ENCODE measurements at regions not wholly inside any gene's neighbourhood (a gene's known extent, or its start where the extent isn't known, plus 50 kb on each side); places are given as distances from the start of the nearest gene placed in this dataset.

DNA sequence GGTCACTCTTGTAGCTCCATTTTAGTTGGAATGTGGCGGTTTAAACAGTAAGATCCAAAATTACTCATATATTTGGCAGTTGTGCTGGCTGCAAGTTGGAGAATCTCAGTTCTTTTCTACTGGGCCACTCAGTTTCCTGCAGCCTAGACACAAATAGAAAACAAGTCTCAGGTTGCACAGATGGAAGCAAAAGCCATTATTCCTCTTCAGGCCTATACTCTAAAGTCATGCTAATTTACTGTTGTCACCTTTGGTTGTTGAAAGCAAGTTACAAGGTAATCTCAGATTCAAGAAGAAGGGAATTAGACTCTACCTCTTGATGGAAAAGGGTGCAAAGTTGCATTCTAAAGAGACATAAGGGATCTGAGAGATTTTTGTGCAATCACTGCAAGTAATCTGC, 345.4 kb downstream of the ADAM29 start:
- TF ChIP-seq SP2 (IDR thresholded peaks at IDR 0.05; ENCODE audit: extremely low read depth, low read depth, low read length, poor library complexity, severe bottlenecking): no peak
- no peak for TF ChIP-seq CEBPB (tag; IDR thresholded peaks at IDR 0.05)
- TF ChIP-seq, protein P1, sequence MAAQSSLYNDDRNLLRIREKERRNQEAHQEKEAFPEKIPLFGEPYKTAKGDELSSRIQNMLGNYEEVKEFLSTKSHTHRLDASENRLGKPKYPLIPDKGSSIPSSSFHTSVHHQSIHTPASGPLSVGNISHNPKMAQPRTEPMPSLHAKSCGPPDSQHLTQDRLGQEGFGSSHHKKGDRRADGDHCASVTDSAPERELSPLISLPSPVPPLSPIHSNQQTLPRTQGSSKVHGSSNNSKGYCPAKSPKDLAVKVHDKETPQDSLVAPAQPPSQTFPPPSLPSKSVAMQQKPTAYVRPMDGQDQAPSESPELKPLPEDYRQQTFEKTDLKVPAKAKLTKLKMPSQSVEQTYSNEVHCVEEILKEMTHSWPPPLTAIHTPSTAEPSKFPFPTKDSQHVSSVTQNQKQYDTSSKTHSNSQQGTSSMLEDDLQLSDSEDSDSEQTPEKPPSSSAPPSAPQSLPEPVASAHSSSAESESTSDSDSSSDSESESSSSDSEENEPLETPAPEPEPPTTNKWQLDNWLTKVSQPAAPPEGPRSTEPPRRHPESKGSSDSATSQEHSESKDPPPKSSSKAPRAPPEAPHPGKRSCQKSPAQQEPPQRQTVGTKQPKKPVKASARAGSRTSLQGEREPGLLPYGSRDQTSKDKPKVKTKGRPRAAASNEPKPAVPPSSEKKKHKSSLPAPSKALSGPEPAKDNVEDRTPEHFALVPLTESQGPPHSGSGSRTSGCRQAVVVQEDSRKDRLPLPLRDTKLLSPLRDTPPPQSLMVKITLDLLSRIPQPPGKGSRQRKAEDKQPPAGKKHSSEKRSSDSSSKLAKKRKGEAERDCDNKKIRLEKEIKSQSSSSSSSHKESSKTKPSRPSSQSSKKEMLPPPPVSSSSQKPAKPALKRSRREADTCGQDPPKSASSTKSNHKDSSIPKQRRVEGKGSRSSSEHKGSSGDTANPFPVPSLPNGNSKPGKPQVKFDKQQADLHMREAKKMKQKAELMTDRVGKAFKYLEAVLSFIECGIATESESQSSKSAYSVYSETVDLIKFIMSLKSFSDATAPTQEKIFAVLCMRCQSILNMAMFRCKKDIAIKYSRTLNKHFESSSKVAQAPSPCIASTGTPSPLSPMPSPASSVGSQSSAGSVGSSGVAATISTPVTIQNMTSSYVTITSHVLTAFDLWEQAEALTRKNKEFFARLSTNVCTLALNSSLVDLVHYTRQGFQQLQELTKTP (IDR thresholded peaks at IDR 0.05; ENCODE audit: low read depth in 1 of 2, partially characterized antibody in 2 of 2): no peak
- TF ChIP-seq, protein P2, sequence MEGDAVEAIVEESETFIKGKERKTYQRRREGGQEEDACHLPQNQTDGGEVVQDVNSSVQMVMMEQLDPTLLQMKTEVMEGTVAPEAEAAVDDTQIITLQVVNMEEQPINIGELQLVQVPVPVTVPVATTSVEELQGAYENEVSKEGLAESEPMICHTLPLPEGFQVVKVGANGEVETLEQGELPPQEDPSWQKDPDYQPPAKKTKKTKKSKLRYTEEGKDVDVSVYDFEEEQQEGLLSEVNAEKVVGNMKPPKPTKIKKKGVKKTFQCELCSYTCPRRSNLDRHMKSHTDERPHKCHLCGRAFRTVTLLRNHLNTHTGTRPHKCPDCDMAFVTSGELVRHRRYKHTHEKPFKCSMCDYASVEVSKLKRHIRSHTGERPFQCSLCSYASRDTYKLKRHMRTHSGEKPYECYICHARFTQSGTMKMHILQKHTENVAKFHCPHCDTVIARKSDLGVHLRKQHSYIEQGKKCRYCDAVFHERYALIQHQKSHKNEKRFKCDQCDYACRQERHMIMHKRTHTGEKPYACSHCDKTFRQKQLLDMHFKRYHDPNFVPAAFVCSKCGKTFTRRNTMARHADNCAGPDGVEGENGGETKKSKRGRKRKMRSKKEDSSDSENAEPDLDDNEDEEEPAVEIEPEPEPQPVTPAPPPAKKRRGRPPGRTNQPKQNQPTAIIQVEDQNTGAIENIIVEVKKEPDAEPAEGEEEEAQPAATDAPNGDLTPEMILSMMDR (IDR thresholded peaks at IDR 0.05 in 2 of 3, conservative IDR thresholded peaks at IDR 0.05 in 1 of 3; ENCODE audit: insufficient read depth in 2 of 3, low read depth in 1 of 3, low read length in 3 of 3): no peak
- TF ChIP-seq ZBTB17 (CRISPR knock-in tag; IDR thresholded peaks at IDR 0.05): no peak
- TF ChIP-seq, protein P3, sequence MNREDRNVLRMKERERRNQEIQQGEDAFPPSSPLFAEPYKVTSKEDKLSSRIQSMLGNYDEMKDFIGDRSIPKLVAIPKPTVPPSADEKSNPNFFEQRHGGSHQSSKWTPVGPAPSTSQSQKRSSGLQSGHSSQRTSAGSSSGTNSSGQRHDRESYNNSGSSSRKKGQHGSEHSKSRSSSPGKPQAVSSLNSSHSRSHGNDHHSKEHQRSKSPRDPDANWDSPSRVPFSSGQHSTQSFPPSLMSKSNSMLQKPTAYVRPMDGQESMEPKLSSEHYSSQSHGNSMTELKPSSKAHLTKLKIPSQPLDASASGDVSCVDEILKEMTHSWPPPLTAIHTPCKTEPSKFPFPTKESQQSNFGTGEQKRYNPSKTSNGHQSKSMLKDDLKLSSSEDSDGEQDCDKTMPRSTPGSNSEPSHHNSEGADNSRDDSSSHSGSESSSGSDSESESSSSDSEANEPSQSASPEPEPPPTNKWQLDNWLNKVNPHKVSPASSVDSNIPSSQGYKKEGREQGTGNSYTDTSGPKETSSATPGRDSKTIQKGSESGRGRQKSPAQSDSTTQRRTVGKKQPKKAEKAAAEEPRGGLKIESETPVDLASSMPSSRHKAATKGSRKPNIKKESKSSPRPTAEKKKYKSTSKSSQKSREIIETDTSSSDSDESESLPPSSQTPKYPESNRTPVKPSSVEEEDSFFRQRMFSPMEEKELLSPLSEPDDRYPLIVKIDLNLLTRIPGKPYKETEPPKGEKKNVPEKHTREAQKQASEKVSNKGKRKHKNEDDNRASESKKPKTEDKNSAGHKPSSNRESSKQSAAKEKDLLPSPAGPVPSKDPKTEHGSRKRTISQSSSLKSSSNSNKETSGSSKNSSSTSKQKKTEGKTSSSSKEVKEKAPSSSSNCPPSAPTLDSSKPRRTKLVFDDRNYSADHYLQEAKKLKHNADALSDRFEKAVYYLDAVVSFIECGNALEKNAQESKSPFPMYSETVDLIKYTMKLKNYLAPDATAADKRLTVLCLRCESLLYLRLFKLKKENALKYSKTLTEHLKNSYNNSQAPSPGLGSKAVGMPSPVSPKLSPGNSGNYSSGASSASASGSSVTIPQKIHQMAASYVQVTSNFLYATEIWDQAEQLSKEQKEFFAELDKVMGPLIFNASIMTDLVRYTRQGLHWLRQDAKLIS (CRISPR knock-in tag; IDR thresholded peaks at IDR 0.05): no peak
- TF ChIP-seq MAFK (IDR thresholded peaks at IDR 0.05; ENCODE audit: low read length): no peak

All from K562 (cell line).